ENCODE measurements at regions not wholly inside any gene's neighbourhood (a gene's known extent, or its start where the extent isn't known, plus 50 kb on each side); places are given as distances from the start of the nearest gene placed in this dataset.
"Not testable (repeated sequence)": the region's sequence is repeated elsewhere in the genome, so short reads cannot be mapped to it uniquely, and the experiment has no call there.

GRCh38 chr7:86058649-86059048 lies 585.1 kb upstream of the GRM3 start:
- H3K4me3 ChIP-seq (ENCODE audit: low read depth, low read length) = no peak overlapping the region
- TF ChIP-seq, protein P1, sequence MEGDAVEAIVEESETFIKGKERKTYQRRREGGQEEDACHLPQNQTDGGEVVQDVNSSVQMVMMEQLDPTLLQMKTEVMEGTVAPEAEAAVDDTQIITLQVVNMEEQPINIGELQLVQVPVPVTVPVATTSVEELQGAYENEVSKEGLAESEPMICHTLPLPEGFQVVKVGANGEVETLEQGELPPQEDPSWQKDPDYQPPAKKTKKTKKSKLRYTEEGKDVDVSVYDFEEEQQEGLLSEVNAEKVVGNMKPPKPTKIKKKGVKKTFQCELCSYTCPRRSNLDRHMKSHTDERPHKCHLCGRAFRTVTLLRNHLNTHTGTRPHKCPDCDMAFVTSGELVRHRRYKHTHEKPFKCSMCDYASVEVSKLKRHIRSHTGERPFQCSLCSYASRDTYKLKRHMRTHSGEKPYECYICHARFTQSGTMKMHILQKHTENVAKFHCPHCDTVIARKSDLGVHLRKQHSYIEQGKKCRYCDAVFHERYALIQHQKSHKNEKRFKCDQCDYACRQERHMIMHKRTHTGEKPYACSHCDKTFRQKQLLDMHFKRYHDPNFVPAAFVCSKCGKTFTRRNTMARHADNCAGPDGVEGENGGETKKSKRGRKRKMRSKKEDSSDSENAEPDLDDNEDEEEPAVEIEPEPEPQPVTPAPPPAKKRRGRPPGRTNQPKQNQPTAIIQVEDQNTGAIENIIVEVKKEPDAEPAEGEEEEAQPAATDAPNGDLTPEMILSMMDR (IDR thresholded peaks at IDR 0.05; ENCODE audit: insufficient read depth, low read depth, low read length) = no peak
- no peak for DNase-seq (ENCODE audit: low read depth)

DNA sequence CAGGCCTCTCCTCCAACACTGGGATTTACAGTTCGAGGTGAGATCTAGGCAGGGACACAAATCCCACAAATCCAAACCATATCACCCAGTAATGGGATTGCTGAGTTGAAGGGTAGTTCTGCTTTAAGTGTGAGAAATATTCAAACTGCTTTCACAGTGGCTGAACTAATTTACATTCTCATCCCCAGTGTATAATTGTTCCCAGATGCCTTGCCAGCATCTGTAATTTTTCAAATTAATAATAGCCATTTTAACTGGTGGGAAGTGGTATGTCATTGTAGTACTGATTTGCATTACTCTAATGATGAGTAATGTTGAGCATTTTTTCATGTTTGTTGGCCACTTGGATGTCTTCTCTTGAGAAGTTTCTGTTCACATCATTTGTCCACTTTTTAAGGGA lies 592.8 kb upstream of the GRM3 start:
- no peak for DNase-seq (ENCODE audit: low read depth)
- TF ChIP-seq, protein P1 (IDR thresholded peaks at IDR 0.05; ENCODE audit: insufficient read depth, low read depth, low read length) = no peak
- H3K4me3 ChIP-seq (ENCODE audit: low read depth, low read length) = no peak overlapping the region

- no peak overlapping the region for H3K4me3 ChIP-seq (ENCODE audit: low read depth, low read length)
- TF ChIP-seq, protein P1 (IDR thresholded peaks at IDR 0.05; ENCODE audit: insufficient read depth, low read depth, low read length) = no peak
- no peak for DNase-seq (ENCODE audit: low read depth)
These were observed 593.8 kb upstream of the GRM3 start for GRCh38 chr7:86049910-86050309.

DNA sequence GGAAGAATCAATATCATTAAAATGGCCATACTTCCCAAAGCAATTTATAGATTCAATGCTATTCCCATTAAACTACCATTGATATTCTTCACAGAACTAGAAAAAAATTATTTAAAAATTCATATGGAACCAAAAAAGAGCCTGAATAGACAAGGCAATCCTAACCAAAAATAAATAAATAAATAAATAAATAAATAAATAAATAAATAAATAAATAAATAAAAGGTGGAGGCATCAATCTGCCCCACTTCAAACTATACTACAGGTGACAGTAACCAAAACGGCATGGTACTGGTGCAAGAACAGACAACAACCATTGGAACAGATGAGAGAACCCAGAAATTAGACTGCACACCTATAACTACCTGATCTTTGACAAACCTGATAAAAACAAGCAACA lies 598.5 kb upstream of the GRM3 start:
- DNase-seq (ENCODE audit: low read depth); H3K4me3 ChIP-seq (ENCODE audit: low read depth, low read length): not testable (repeated sequence)

DNA sequence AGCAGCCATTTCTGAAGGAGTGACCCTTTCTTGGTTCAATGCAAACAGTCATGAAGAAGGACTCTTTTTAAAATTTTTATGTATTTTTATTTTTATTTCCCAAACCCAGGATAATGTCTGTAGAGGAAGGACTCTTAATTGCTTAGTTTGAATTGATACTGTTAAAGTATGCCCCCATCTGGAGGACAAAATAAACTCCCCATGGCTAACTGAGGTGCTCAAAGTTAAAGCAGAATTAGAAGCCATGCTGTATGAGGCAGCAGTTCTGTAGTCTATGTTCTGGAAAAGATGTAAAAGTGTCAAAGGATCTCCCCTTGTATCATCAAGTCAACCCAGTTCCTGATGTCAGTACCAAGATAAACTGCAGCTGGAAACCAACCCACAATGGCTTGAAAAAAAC lies 617.9 kb upstream of the GRM3 start:
- TF ChIP-seq, protein P1 (IDR thresholded peaks at IDR 0.05; ENCODE audit: insufficient read depth, low read depth, low read length) = no peak
- no peak for DNase-seq (ENCODE audit: low read depth)
- no peak overlapping the region for H3K4me3 ChIP-seq (ENCODE audit: low read depth, low read length)

DNA sequence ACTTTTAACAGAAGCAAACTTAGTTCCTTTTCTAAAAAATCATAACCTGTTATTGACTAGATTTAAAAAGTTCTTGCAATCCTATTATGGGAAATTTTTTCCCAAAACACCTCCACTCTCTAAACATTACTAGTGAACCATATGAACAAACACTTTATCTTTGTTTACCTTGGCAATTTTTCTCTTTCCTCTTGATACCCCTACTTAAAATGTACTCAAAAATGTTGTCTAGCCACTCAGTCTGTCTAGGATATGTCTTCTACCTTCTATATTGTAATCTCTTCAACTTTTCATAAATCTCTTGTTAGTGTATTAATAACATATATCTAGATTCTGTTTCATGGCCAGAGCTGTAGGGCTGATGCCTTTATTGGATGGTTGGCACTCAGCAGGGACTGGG lies 630.0 kb upstream of the GRM3 start:
- TF ChIP-seq, protein P1 (IDR thresholded peaks at IDR 0.05; ENCODE audit: insufficient read depth, low read depth, low read length) = no peak
- no peak for DNase-seq (ENCODE audit: low read depth)
- H3K4me3 ChIP-seq (ENCODE audit: low read depth, low read length) = no peak overlapping the region

- no peak for DNase-seq (ENCODE audit: low read depth)
These were observed 630.7 kb upstream of the GRM3 start for GRCh38 chr7:86012971-86013370.

More at GRCh38 chr7:86012971-86013370, 630.7 kb upstream of the GRM3 start:
- no peak overlapping the region for H3K4me3 ChIP-seq (ENCODE audit: low read depth, low read length)
- TF ChIP-seq, protein P1 (IDR thresholded peaks at IDR 0.05; ENCODE audit: insufficient read depth, low read depth, low read length) = no peak

All from fibroblast of villous mesenchyme (primary cell).